Ectodermal cell (in vitro differentiated cells): ENCODE measurements at regions not wholly inside any gene's neighbourhood (a gene's known extent, or its start where the extent isn't known, plus 50 kb on each side); places are given as distances from the start of the nearest gene placed in this dataset.

Experiments
- H3K27ac ChIP-seq: 2 replicates; pipeline ENCODE4 v1.7.0; 2013; ENCODE audit warnings: mild to moderate bottlenecking, low read depth, low read length; ENCODE audit not compliant: insufficient read depth, poor library complexity, severe bottlenecking
- H3K27me3 ChIP-seq: 2 replicates; pipeline ENCODE4 v1.7.0; 2013; ENCODE audit warnings: mild to moderate bottlenecking, low read length; ENCODE audit not compliant: insufficient read depth, control insufficient read depth, poor library complexity, severe bottlenecking
- H3K36me3 ChIP-seq: one replicate; pipeline ENCODE4 v1.7.0; 2013; ENCODE audit warnings: low read length; ENCODE audit not compliant: control insufficient read depth, insufficient read depth
- H3K4me1 ChIP-seq: one replicate; pipeline ENCODE4 v1.7.0; 2013; ENCODE audit warnings: low read length; ENCODE audit not compliant: control insufficient read depth, insufficient read depth
- H3K4me3 ChIP-seq: 2 replicates; pipeline ENCODE4 v1.7.0; 2013; ENCODE audit warnings: low read depth, low read length, control low read depth; ENCODE audit not compliant: insufficient read depth
- H3K9me3 ChIP-seq: 2 replicates; pipeline ENCODE4 v1.7.0; 2013; ENCODE audit warnings: mild to moderate bottlenecking, low read length, moderate library complexity; ENCODE audit not compliant: control insufficient read depth
- WGBS, 2 experiments: methylation state at CpG; one replicate each; pipeline ENCODE4 v1.1.7; 2013; ENCODE audit warnings: missing lambda C conversion rate in 2 of 2; 5-methylcytosine and 5-hydroxymethylcytosine counted together

- Histone ChIP-seq H3K4me1 (no peaks in the 10 kb centered on the region), H3K27ac (no peak overlapping the region)
Observed at GRCh38 chr2:181128199-181128598, 147.8 kb downstream of the UBE2E3 start.

GRCh38 chr2:181129364-181130056, 149.1 kb downstream of the UBE2E3 start:
- 96% methylated on average over 3 to 4 of the region's 4 CpGs for WGBS, 2 experiments
- H3K4me1 ChIP-seq = no peaks in the 10 kb centered on the region
- no peak overlapping the region for H3K4me3 ChIP-seq
- no peaks in the 10 kb centered on the region for H3K9me3 ChIP-seq
- no peak overlapping the region for H3K27ac ChIP-seq
- no peaks in the 10 kb centered on the region for H3K36me3 ChIP-seq
- no peaks in the 10 kb centered on the region for H3K27me3 ChIP-seq

More at GRCh38 chr2:181128199-181128598, 147.8 kb downstream of the UBE2E3 start:
- Histone ChIP-seq H3K36me3 (no peaks in the 10 kb centered on the region), H3K9me3 (no peaks in the 10 kb centered on the region), H3K4me3 (no peak overlapping the region), H3K27me3 (no peaks in the 10 kb centered on the region)

DNA sequence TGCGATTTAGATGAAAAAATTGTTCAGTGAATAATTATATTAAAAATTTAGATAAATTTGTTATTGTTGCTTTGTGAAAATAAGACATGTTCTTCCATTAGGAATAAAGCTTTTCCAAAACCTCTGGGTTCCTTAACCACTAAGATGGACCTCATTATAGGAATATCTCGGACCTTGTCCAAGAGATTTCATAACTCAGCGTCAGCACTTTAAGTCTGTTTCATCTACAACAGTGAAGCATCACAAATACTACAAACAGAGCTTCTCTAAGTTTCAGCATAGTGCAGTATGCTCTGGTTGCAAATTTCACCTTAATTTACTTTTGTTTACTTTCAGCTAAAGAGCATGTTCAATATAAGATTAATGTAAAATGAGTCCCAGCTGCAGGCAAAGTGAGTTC, 150.3 kb downstream of the UBE2E3 start:
- H3K4me3 ChIP-seq = no peak overlapping the region
- H3K27me3 ChIP-seq = no peaks in the 10 kb centered on the region
- 95 to 96% methylated on average over 2 to 3 of the region's 3 CpGs for WGBS, 2 experiments
- H3K36me3 ChIP-seq = no peaks in the 10 kb centered on the region
- H3K4me1 ChIP-seq = no peaks in the 10 kb centered on the region
- H3K27ac ChIP-seq = no peak overlapping the region
- no peaks in the 10 kb centered on the region for H3K9me3 ChIP-seq

DNA sequence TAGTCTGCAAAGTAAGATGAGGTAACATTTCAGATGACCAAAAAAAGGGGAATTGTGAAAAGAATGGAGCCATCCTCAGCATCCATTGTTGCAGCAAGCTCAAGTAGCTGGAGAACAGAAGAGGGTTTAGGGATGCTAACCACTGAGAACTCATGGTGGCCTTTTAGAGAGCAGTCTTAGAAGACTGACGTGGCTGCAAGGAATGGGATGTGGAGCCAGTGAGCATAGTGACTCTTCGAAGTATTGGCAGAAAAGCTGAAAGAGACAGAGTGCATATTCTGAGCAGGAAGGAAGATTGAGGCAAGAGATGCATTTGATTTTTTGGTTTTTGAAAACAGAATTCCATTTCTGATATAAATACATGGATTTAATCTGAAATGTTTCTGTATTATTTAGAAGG, 151.2 kb downstream of the UBE2E3 start:
- Histone ChIP-seq H3K27ac (no peak overlapping the region), H3K4me3 (no peak overlapping the region), H3K9me3 (no peaks in the 10 kb centered on the region), H3K4me1 (no peaks in the 10 kb centered on the region), H3K27me3 (no peaks in the 10 kb centered on the region), H3K36me3 (no peaks in the 10 kb centered on the region)
- WGBS, 2 experiments = 78 to 84% methylated on average over 2 of the region's 2 CpGs

- 91 to 94% methylated on average over 3 of the region's 3 CpGs for WGBS, 2 experiments
- Histone ChIP-seq H3K9me3 (no peaks in the 10 kb centered on the region), H3K27ac (no peak overlapping the region)
Observed at GRCh38 chr2:181138816-181139215, 158.4 kb downstream of the UBE2E3 start.

GRCh38 chr2:181139831-181140230, 159.4 kb downstream of the UBE2E3 start:
- no peak overlapping the region for H3K4me3 ChIP-seq
- no peaks in the 10 kb centered on the region for H3K27me3 ChIP-seq
- WGBS, 2 experiments = 97 to 100% methylated on average over 1 to 2 of the region's 2 CpGs
- no peaks in the 10 kb centered on the region for H3K9me3 ChIP-seq
- H3K36me3 ChIP-seq = no peaks in the 10 kb centered on the region
- H3K4me1 ChIP-seq = no peaks in the 10 kb centered on the region
- H3K27ac ChIP-seq = no peak overlapping the region

More at GRCh38 chr2:181138816-181139215, 158.4 kb downstream of the UBE2E3 start:
- Histone ChIP-seq H3K27me3 (no peaks in the 10 kb centered on the region), H3K4me1 (no peaks in the 10 kb centered on the region), H3K4me3 (no peak overlapping the region), H3K36me3 (no peaks in the 10 kb centered on the region)

- no peaks in the 10 kb centered on the region for H3K4me1 ChIP-seq
- no peaks in the 10 kb centered on the region for H3K36me3 ChIP-seq
- no peaks in the 10 kb centered on the region for H3K27me3 ChIP-seq
- H3K4me3 ChIP-seq = no peak overlapping the region
- H3K27ac ChIP-seq = no peak overlapping the region
- H3K9me3 ChIP-seq = no peaks in the 10 kb centered on the region
- WGBS, 2 experiments = 91 to 93% methylated on average over 1 of the region's 1 CpG
Observed at GRCh38 chr2:181140414-181140813, 160.0 kb downstream of the UBE2E3 start.

- H3K27me3 ChIP-seq = no peaks in the 10 kb centered on the region
- H3K4me3 ChIP-seq = no peak overlapping the region
- no peaks in the 10 kb centered on the region for H3K4me1 ChIP-seq
- H3K36me3 ChIP-seq = no peaks in the 10 kb centered on the region
- no peaks in the 10 kb centered on the region for H3K9me3 ChIP-seq
- no peak overlapping the region for H3K27ac ChIP-seq
- 83 to 89% methylated on average over 1 of the region's 1 CpG for WGBS, 2 experiments
Observed at GRCh38 chr2:181140928-181141327, 160.5 kb downstream of the UBE2E3 start.

GRCh38 chr2:181141676-181142075, 161.3 kb downstream of the UBE2E3 start:
- no peak overlapping the region for H3K4me3 ChIP-seq
- H3K27me3 ChIP-seq = no peaks in the 10 kb centered on the region
- WGBS, 2 experiments = 87 to 94% methylated on average over 2 of the region's 2 CpGs
- no peaks in the 10 kb centered on the region for H3K4me1 ChIP-seq
- no peaks in the 10 kb centered on the region for H3K9me3 ChIP-seq
- H3K27ac ChIP-seq = no peak overlapping the region
- no peaks in the 10 kb centered on the region for H3K36me3 ChIP-seq

DNA sequence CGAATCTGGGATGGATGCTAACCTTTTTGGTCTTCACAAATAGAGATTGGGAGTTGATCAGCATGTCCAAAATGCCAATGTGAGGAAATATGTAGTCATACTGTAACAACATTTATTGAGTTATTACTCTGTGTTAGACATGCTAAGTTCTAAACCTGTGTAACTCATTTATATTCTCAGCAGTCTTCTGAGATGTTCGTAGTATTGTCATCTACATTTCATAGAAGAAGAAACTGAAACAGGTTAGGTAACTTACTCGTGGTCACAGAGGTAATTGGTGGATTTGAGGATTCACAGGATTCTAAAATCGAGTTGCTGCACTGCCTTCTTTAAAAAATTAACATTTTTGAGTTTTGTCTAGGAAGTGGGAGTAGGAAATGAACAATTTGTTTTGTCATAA, 162.1 kb downstream of the UBE2E3 start:
- WGBS, 2 experiments = 88 to 92% methylated on average over 4 of the region's 4 CpGs
- no peaks in the 10 kb centered on the region for H3K36me3 ChIP-seq
- H3K9me3 ChIP-seq = no peaks in the 10 kb centered on the region
- no peaks in the 10 kb centered on the region for H3K4me1 ChIP-seq
- no peak overlapping the region for H3K4me3 ChIP-seq
- H3K27ac ChIP-seq = no peak overlapping the region
- H3K27me3 ChIP-seq = no peaks in the 10 kb centered on the region
